IMR-90 (cell line): ENCODE measurements at regions not wholly inside any gene's neighbourhood (a gene's known extent, or its start where the extent isn't known, plus 50 kb on each side); places are given as distances from the start of the nearest gene placed in this dataset.

Experiments
- ATAC-seq: fragments of 200-7000 bp; cut with Tn5 transposase; 2 replicates; pipeline ENCODE4 v1.9.1; 2020; ENCODE audit warnings: low read depth, mild to moderate bottlenecking, moderate library complexity
- BruUV-seq: library from RNA; stranded (reverse); fragments of 400-500 nt; replicated peaks from 2 replicates; lab custom pipeline; 2021; lab: Mats Ljungman, UMichigan
- CTCF ChIA-PET: fragments of 300-600 bp; formaldehyde crosslinking; extraction: SDS; loops from one replicate; lab custom pipeline; 2021; ENCODE audit warnings: antibody characterized with exemption; lab: Yijun Ruan, JAX
- POLR2A ChIA-PET: fragments of 300-600 bp; sonication (Branson Sonifier 250); formaldehyde crosslinking; loops from one replicate; lab custom pipeline; 2022; ENCODE audit warnings: antibody characterized with exemption; ENCODE audit not compliant: unreplicated experiment; lab: Charles Lee
- DNase-seq: peaks from one replicate; pipeline ENCODE4 v3.0.0; 2013
- H2AFZ ChIP-seq: replicated peaks from 2 replicates; pipeline ENCODE3; 2013; ENCODE audit warnings: low read length, mild to moderate bottlenecking; ENCODE audit not compliant: poor library complexity
- H2AK5ac ChIP-seq: 2 replicates; pipeline ENCODE4 v1.6.1; 2013; ENCODE audit warnings: low read depth, low read length, inconsistent platforms
- H2AK9ac ChIP-seq: replicated peaks from 2 replicates; pipeline ENCODE3; 2013; ENCODE audit warnings: mild to moderate bottlenecking, low read depth, low read length, moderate library complexity; ENCODE audit not compliant: poor library complexity
- H2BK120ac ChIP-seq: 2 replicates; pipeline ENCODE4 v1.6.1; 2013; ENCODE audit warnings: low read depth, low read length, inconsistent platforms
- H2BK15ac ChIP-seq: 3 replicates; pipeline ENCODE4 v1.6.1; 2013; ENCODE audit warnings: low read depth, low read length, inconsistent platforms
- H2BK20ac ChIP-seq: 2 replicates; pipeline ENCODE4 v1.6.1; 2013; ENCODE audit warnings: low read depth, mild to moderate bottlenecking, inconsistent platforms, low read length, moderate library complexity
- H2BK5ac ChIP-seq: 2 replicates; pipeline ENCODE4 v1.6.1; 2013; ENCODE audit warnings: mild to moderate bottlenecking, low read depth, low read length, inconsistent platforms; ENCODE audit not compliant: poor library complexity, severe bottlenecking
- H3K14ac ChIP-seq: replicated peaks from 2 replicates; pipeline ENCODE4 v1.6.1; 2013; ENCODE audit warnings: low read depth, low read length, inconsistent platforms
- H3K18ac ChIP-seq: 2 replicates; pipeline ENCODE4 v1.6.1; 2013; ENCODE audit warnings: low read depth, low read length, control low read depth
- H3K23ac ChIP-seq: 2 replicates; pipeline ENCODE4 v1.6.1; 2013; ENCODE audit warnings: low read depth, low read length, inconsistent platforms
- H3K27ac ChIP-seq: 2 replicates; pipeline ENCODE4 v1.5.1; 2013; ENCODE audit warnings: mild to moderate bottlenecking, control low read depth, low read length; ENCODE audit not compliant: insufficient read depth
- H3K27me3 ChIP-seq: 2 replicates; pipeline ENCODE4 v1.6.1; 2013; ENCODE audit warnings: low read length; ENCODE audit not compliant: control insufficient read depth, insufficient read depth
- H3K36me3 ChIP-seq: 2 replicates; pipeline ENCODE4 v1.6.1; 2013; ENCODE audit warnings: low read length, mixed read lengths; ENCODE audit not compliant: control insufficient read depth, insufficient read depth
- H3K4ac ChIP-seq: 2 replicates; pipeline ENCODE4 v1.6.1; 2013; ENCODE audit warnings: low read depth, low read length, inconsistent platforms
- H3K4me1 ChIP-seq: 2 replicates; pipeline ENCODE4 v1.6.1; 2013; ENCODE audit warnings: low read length, mixed read lengths; ENCODE audit not compliant: control insufficient read depth, insufficient read depth
- H3K4me2 ChIP-seq: 2 replicates; pipeline ENCODE4 v1.6.1; 2013; ENCODE audit warnings: low read depth, mild to moderate bottlenecking, control low read depth, low read length, moderate library complexity
- H3K4me3 ChIP-seq: 2 replicates; pipeline ENCODE4 v1.5.1; 2013; ENCODE audit warnings: low read depth, mild to moderate bottlenecking, control low read depth, low read length, moderate library complexity; ENCODE audit not compliant: insufficient read depth
- H3K56ac ChIP-seq: 2 replicates; pipeline ENCODE4 v1.6.1; 2013; ENCODE audit warnings: low read length, inconsistent platforms; ENCODE audit not compliant: insufficient read depth; ENCODE audit errors: extremely low read depth
- H3K79me1 ChIP-seq, 2 experiments: 2 replicates each; pipeline ENCODE4 v1.6.1; 2013; ENCODE audit warnings: low read length in 2 of 2, inconsistent platforms in 1 of 2, low read depth in 1 of 2
- H3K9ac ChIP-seq: 2 replicates; pipeline ENCODE4 v1.6.1; 2013; ENCODE audit warnings: low read depth, low read length, control low read depth
- H3K9me1 ChIP-seq: 2 replicates; pipeline ENCODE4 v1.6.1; 2013; ENCODE audit warnings: low read length, inconsistent platforms; ENCODE audit not compliant: insufficient read depth
- H3K9me3 ChIP-seq: 2 replicates; pipeline ENCODE4 v1.6.1; 2013; ENCODE audit warnings: low read length; ENCODE audit not compliant: control insufficient read depth, insufficient read depth
- H4K20me1 ChIP-seq: 2 replicates; pipeline ENCODE4 v1.6.1; 2013; ENCODE audit warnings: low read length, inconsistent platforms; ENCODE audit not compliant: insufficient read depth
- H4K5ac ChIP-seq: 2 replicates; pipeline ENCODE4 v1.6.1; 2013; ENCODE audit warnings: mild to moderate bottlenecking, low read depth, low read length, control low read depth
- H4K8ac ChIP-seq, 2 experiments: 2 replicates each; pipeline ENCODE4 v1.6.1; 2013; ENCODE audit warnings: low read depth in 2 of 2, low read length in 2 of 2, control low read depth in 1 of 2, inconsistent platforms in 1 of 2
- H4K91ac ChIP-seq: 2 replicates; pipeline ENCODE4 v1.6.1; 2013; ENCODE audit warnings: low read depth, low read length, inconsistent platforms; ENCODE audit not compliant: insufficient read depth
- BHLHE40 ChIP-seq: fragments of 150-350 bp; IDR thresholded peaks from 2 replicates; pipeline ENCODE4 v1.6.1; 2016; ENCODE audit warnings: mild to moderate bottlenecking, low read depth, low read length
- CEBPB ChIP-seq: IDR thresholded peaks from 2 replicates; pipeline ENCODE4 v1.6.1; 2012; ENCODE audit warnings: low read depth, low read length, improper control_type of control experiment
- ELK1 ChIP-seq: fragments of 150-350 bp; IDR thresholded peaks from 2 replicates; pipeline ENCODE4 v1.6.1; 2016; ENCODE audit warnings: low read depth, mild to moderate bottlenecking, low read length, moderate library complexity, borderline replicate concordance
- FOS ChIP-seq: fragments of 150-350 bp; IDR thresholded peaks from 2 replicates; pipeline ENCODE4 v1.6.1; 2016; ENCODE audit warnings: low read depth, low read length
- MAFK ChIP-seq: IDR thresholded peaks from 2 replicates; pipeline ENCODE4 v1.6.1; 2012; ENCODE audit warnings: low read depth, low read length, improper control_type of control experiment
- NFE2L2 ChIP-seq: fragments of 150-350 bp; IDR thresholded peaks from 2 replicates; pipeline ENCODE4 v1.6.1; 2016; ENCODE audit warnings: low read depth, mild to moderate bottlenecking, low read length
- POLR2A ChIP-seq: IDR thresholded peaks from 2 replicates; pipeline ENCODE4 v1.6.1; 2012; ENCODE audit warnings: mild to moderate bottlenecking, low read depth, low read length
- RCOR1 ChIP-seq: IDR thresholded peaks from 2 replicates; pipeline ENCODE4 v1.6.1; 2012; ENCODE audit warnings: mild to moderate bottlenecking, low read length, improper control_type of control experiment; ENCODE audit not compliant: insufficient replicate concordance
- WGBS, 2 experiments: methylation state at CpG; one replicate each; pipeline versions ENCODE4 v1.1.5 to v1.1.7; 2013; ENCODE audit warnings: missing lambda C conversion rate in 2 of 2; ENCODE audit not compliant: insufficient read length in 1 of 2; ENCODE audit errors: extremely low coverage in 2 of 2; 5-methylcytosine and 5-hydroxymethylcytosine counted together
- dilution Hi-C: fragments of 300-500 bp; cut with HindIII; formaldehyde crosslinking; loops from one replicate; pipeline ENCODE4 v1.14.3; 2018; ENCODE audit warnings: low sequenced_read_pairs; ENCODE audit not compliant: unreplicated experiment
- in situ Hi-C: fragments of 300-500 bp; cut with MboI; formaldehyde crosslinking; loops from 3 replicates; pipeline ENCODE4 v1.14.3; 2019; ENCODE audit warnings: low sequenced_read_pairs, inconsistent platforms, mixed read lengths
- intact Hi-C: fragments of 100-400 bp; cut with micrococcal nuclease; formaldehyde crosslinking; loops from 2 replicates; pipeline ENCODE4 v1.10.0; 2022

GRCh38 chr1:217989510-217989909 is 295.6 kb upstream of the RRP15 start:
- dilution Hi-C loops = no loop called here
- CTCF ChIA-PET = interaction anchor here (0.7 kb wide), 1 partner anchor 32 kb away, joined by 3 read pairs; no protein-coding TSS in a partner anchor

More at GRCh38 chr1:217989510-217989909, 295.6 kb upstream of the RRP15 start:
- no peak overlapping the region for H3K9ac ChIP-seq
- H3K4me2 ChIP-seq = no peak overlapping the region
- no peak overlapping the region for H3K4ac ChIP-seq
- H3K79me1 ChIP-seq = no peaks in the 10 kb centered on the region
- no peaks in the 10 kb centered on the region for H3K9me1 ChIP-seq
- H2AK5ac ChIP-seq = no peak overlapping the region
- H2BK15ac ChIP-seq = no peak overlapping the region
- no peaks in the 10 kb centered on the region for H4K20me1 ChIP-seq
- WGBS, 2 experiments = no CpG with 5 or more reads among the region's 2 CpGs
- POLR2A ChIA-PET = no interaction called here
- no peak overlapping the region for H2BK5ac ChIP-seq
- no peak for ATAC-seq
- H4K5ac ChIP-seq = no peak overlapping the region
- H3K4me1 ChIP-seq = no peaks in the 10 kb centered on the region
- no peak overlapping the region for H3K27ac ChIP-seq
- DNase-seq = no peak
- no peaks in the 10 kb centered on the region for H3K36me3 ChIP-seq
- no peak overlapping the region for H3K4me3 ChIP-seq
- H3K56ac ChIP-seq = no peak overlapping the region
- no peaks in the 10 kb centered on the region for H3K27me3 ChIP-seq
- no peak for TF ChIP-seq MAFK
- TF ChIP-seq FOS = no peak
- TF ChIP-seq NFE2L2 = no peak
- TF ChIP-seq BHLHE40 = no peak
- no peak for TF ChIP-seq ELK1
- no peak for TF ChIP-seq POLR2A
- TF ChIP-seq RCOR1 = no peak
- TF ChIP-seq CEBPB = no peak
- no peak overlapping the region for H2AK9ac ChIP-seq
- H3K18ac ChIP-seq = no peak overlapping the region
- H2AFZ ChIP-seq = no peak overlapping the region
- no peak overlapping the region for H2BK20ac ChIP-seq
- H4K8ac ChIP-seq = no peak overlapping the region
- H3K9me3 ChIP-seq = no peaks in the 10 kb centered on the region
- H3K14ac ChIP-seq = no peak overlapping the region
- intact Hi-C loops = no loop called here
- H2BK120ac ChIP-seq = no peak overlapping the region
- no peak overlapping the region for H3K23ac ChIP-seq
- BruUV-seq = no TSS peak
- in situ Hi-C loops = no loop called here
- H4K91ac ChIP-seq = no peak overlapping the region
